OCI-LY7 (cell line): ENCODE measurements at regions not wholly inside any gene's neighbourhood (a gene's known extent, or its start where the extent isn't known, plus 50 kb on each side); places are given as distances from the start of the nearest gene placed in this dataset.

Experiments used
- BruUV-seq: library from RNA; stranded (reverse); fragments of 400-500 nt; replicated peaks from 2 replicates; lab custom pipeline; 2021; lab: Mats Ljungman, UMichigan
- CTCF ChIA-PET: fragments of 300-600 bp; sonication (Branson Sonifier 250); formaldehyde crosslinking; loops from one replicate; lab custom pipeline; 2022; ENCODE audit warnings: antibody characterized with exemption; ENCODE audit not compliant: unreplicated experiment; lab: Charles Lee
- POLR2A ChIA-PET: fragments of 300-600 bp; sonication (Branson Sonifier 250); formaldehyde crosslinking; loops from one replicate; lab custom pipeline; 2022; ENCODE audit warnings: antibody characterized with exemption; lab: Charles Lee
- DNase-seq: peaks from one replicate; pipeline ENCODE4 v3.0.0-alpha.2; 2015; ENCODE audit warnings: low spot score
- H2AFZ ChIP-seq: fragments of 200-600 bp; sonication (generic), shearing (Covaris generic); 2 replicates; pipeline ENCODE4 v1.6.1; 2014; ENCODE audit warnings: mild to moderate bottlenecking, antibody characterized with exemption, low read length, moderate library complexity
- H3K27ac ChIP-seq: fragments of 200-600 bp; sonication (generic); 2 replicates; pipeline ENCODE4 v1.5.1; 2014; ENCODE audit warnings: mixed run types, low read depth, mild to moderate bottlenecking, moderate library complexity, low read length, inconsistent platforms; ENCODE audit not compliant: poor library complexity, severe bottlenecking
- H3K36me3 ChIP-seq: fragments of 200-600 bp; sonication (generic); 2 replicates; pipeline ENCODE4 v1.6.1; 2014; ENCODE audit warnings: mild to moderate bottlenecking, antibody characterized with exemption, low read length, moderate library complexity, mixed read lengths; ENCODE audit not compliant: insufficient read depth
- H3K4me1 ChIP-seq: fragments of 200-600 bp; sonication (generic); 2 replicates; pipeline ENCODE4 v1.5.1; 2014; ENCODE audit warnings: mild to moderate bottlenecking, low read length; ENCODE audit not compliant: insufficient read depth, poor library complexity, severe bottlenecking
- H3K4me2 ChIP-seq: fragments of 200-600 bp; sonication (generic); 2 replicates; pipeline ENCODE4 v1.6.1; 2014; ENCODE audit warnings: mild to moderate bottlenecking, low read length
- H3K4me3 ChIP-seq: fragments of 200-600 bp; sonication (generic); 2 replicates; pipeline ENCODE4 v1.5.1; 2014; ENCODE audit warnings: mild to moderate bottlenecking, low read depth, low read length; ENCODE audit not compliant: poor library complexity, severe bottlenecking
- H3K79me2 ChIP-seq: fragments of 200-600 bp; sonication (generic); 2 replicates; pipeline ENCODE4 v1.6.1; 2016; ENCODE audit warnings: low read depth, mild to moderate bottlenecking, low read length, moderate library complexity, mixed read lengths; ENCODE audit not compliant: insufficient read depth
- H3K9me2 ChIP-seq: fragments of 200-600 bp; sonication (generic); 2 replicates; pipeline ENCODE4 v1.6.1; 2016; ENCODE audit warnings: mild to moderate bottlenecking, low read length, mixed read lengths; ENCODE audit not compliant: insufficient read depth
- H3K9me3 ChIP-seq: fragments of 200-600 bp; sonication (generic); 2 replicates; pipeline ENCODE4 v1.6.1; 2014; ENCODE audit warnings: mild to moderate bottlenecking, mixed run types, low read length, mixed read lengths
- H4K20me1 ChIP-seq: fragments of 200-600 bp; sonication (generic); 2 replicates; pipeline ENCODE4 v1.6.1; 2014; ENCODE audit warnings: mild to moderate bottlenecking, antibody characterized with exemption, low read length, moderate library complexity, mixed read lengths; ENCODE audit not compliant: insufficient read depth
- EZH2phosphoT487 ChIP-seq: fragments of 200-600 bp; sonication (generic); IDR thresholded peaks from 2 replicates; pipeline ENCODE4 v1.6.1; 2018; ENCODE audit warnings: low read depth, borderline replicate concordance, mild to moderate bottlenecking, mixed run types, antibody characterized with exemption, low read length, moderate library complexity, mixed read lengths
- intact Hi-C: fragments of 100-400 bp; cut with micrococcal nuclease; formaldehyde crosslinking; loops from one replicate; pipeline ENCODE4 v1.10.0; 2022; ENCODE audit not compliant: unreplicated experiment
- TF ChIP-seq, protein P1 (sequence below): fragments of 200-600 bp; sonication (generic); conservative IDR thresholded peaks from 2 replicates; pipeline ENCODE4 v1.5.1; 2014; ENCODE audit warnings: mild to moderate bottlenecking, antibody characterized with exemption, low read length, moderate library complexity, mixed read lengths

- no peak for DNase-seq
- Histone ChIP-seq H3K4me2 (no peak overlapping the region), H4K20me1 (no peaks in the 10 kb centered on the region), H3K4me1 (no peaks in the 10 kb centered on the region), H3K9me2 (no peaks in the 10 kb centered on the region), H2AFZ (no peak overlapping the region), H3K36me3 (no peaks in the 10 kb centered on the region), H3K79me2 (no peaks in the 10 kb centered on the region), H3K4me3 (no peak overlapping the region), H3K9me3 (no peaks in the 10 kb centered on the region), H3K27ac (no peak overlapping the region)
- TF ChIP-seq, protein P1, sequence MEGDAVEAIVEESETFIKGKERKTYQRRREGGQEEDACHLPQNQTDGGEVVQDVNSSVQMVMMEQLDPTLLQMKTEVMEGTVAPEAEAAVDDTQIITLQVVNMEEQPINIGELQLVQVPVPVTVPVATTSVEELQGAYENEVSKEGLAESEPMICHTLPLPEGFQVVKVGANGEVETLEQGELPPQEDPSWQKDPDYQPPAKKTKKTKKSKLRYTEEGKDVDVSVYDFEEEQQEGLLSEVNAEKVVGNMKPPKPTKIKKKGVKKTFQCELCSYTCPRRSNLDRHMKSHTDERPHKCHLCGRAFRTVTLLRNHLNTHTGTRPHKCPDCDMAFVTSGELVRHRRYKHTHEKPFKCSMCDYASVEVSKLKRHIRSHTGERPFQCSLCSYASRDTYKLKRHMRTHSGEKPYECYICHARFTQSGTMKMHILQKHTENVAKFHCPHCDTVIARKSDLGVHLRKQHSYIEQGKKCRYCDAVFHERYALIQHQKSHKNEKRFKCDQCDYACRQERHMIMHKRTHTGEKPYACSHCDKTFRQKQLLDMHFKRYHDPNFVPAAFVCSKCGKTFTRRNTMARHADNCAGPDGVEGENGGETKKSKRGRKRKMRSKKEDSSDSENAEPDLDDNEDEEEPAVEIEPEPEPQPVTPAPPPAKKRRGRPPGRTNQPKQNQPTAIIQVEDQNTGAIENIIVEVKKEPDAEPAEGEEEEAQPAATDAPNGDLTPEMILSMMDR, result no peak
- TF ChIP-seq EZH2phosphoT487, result no peak
- ChIA-PET CTCF (no interaction called here), POLR2A (interaction anchor here (1.2 kb wide), 1 partner anchor 14 kb away, joined by 3 read pairs; no protein-coding TSS in a partner anchor)
- no TSS peak for BruUV-seq
- intact Hi-C loops, result no loop called here
These were observed 549.2 kb upstream of the TBL1XR1 start for GRCh38 chr3:177746337-177746933.

DNA sequence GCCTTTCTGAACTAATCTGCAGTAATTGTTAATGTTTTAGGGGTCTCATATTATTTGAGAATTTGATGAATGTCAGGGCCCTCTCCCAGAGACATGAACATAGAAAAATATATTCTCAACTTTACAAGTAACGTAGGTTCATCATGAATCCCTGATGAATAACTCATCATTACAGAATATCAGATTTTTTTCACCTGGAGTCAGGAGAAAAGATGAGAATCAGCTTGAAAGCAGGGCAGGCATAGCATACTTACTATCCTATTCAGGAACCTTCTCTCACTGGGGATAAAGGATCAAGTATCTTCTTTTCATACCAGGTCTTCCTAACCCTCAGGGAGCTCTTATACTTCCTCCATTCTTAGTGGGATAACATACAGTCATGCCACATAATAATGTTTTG is 552.6 kb upstream of the TBL1XR1 start:
- Histone ChIP-seq H3K9me2 (no peaks in the 10 kb centered on the region), H3K4me2 (no peak overlapping the region), H3K9me3 (no peaks in the 10 kb centered on the region), H3K79me2 (no peaks in the 10 kb centered on the region), H3K36me3 (no peaks in the 10 kb centered on the region), H3K4me1 (no peaks in the 10 kb centered on the region), H3K4me3 (no peak overlapping the region), H2AFZ (no peak overlapping the region), H3K27ac (no peak overlapping the region), H4K20me1 (no peaks in the 10 kb centered on the region)
- ChIA-PET CTCF (no interaction called here), POLR2A (interaction anchor here (0.7 to 2.8 kb wide), 5 partner anchors 11 to 574 kb away, joined by 3 to 7 read pairs (median 5); no protein-coding TSS in a partner anchor)
- DNase-seq, result no peak
- intact Hi-C loops, result no loop called here
- BruUV-seq, result no TSS peak
- TF ChIP-seq, protein P1, result no peak
- no peak for TF ChIP-seq EZH2phosphoT487

- H3K9me3 ChIP-seq, result no peaks in the 10 kb centered on the region
- DNase-seq, result no peak
- H3K4me1 ChIP-seq, result no peaks in the 10 kb centered on the region
- H3K4me2 ChIP-seq, result no peak overlapping the region
- no peaks in the 10 kb centered on the region for H3K79me2 ChIP-seq
- no peak overlapping the region for H3K4me3 ChIP-seq
- ChIA-PET CTCF (no interaction called here), POLR2A (interaction anchor here (0.6 to 2.8 kb wide), 6 partner anchors 8 to 760 kb away, joined by 3 to 7 read pairs (median 5); no protein-coding TSS in a partner anchor)
- H3K36me3 ChIP-seq, result no peaks in the 10 kb centered on the region
- BruUV-seq, result no TSS peak
- TF ChIP-seq, protein P1, result no peak
- TF ChIP-seq EZH2phosphoT487, result no peak
- no peaks in the 10 kb centered on the region for H3K9me2 ChIP-seq
- intact Hi-C loops, result no loop called here
- H2AFZ ChIP-seq, result no peak overlapping the region
- H4K20me1 ChIP-seq, result no peaks in the 10 kb centered on the region
- no peak overlapping the region for H3K27ac ChIP-seq
These were observed 553.2 kb upstream of the TBL1XR1 start for GRCh38 chr3:177750436-177750835.
